ENCODE measurements at regions not wholly inside any gene's neighbourhood (a gene's known extent, or its start where the extent isn't known, plus 50 kb on each side); places are given as distances from the start of the nearest gene placed in this dataset.

DNA sequence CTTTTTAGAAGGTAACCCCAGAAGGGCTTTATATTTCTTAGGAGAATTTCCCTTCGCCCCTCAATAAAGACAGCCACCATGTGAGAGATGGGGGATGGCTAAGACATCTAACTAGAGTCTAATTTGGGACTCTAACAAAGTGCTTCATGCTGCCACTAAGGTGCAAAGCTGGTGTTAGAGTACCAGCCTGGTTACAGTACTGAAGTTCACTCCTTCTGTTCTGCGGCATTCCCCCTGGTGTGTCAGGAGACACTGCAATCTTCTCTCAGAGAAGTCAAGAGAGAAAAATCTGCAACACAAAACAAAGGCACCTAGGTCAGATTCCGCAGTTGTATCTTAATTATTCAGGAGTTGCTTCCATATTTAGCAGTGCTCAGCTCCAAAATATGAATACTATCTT, 603.0 kb upstream of the CADM1 start:
- Mint-ChIP-seq H3K4me3 (ENCODE audit: unreplicated experiment) (no peak overlapping the region), H3K9me3 (ENCODE audit: unreplicated experiment) (no peaks in the 10 kb centered on the region), H3K4me1 (ENCODE audit: unreplicated experiment) (peaks cover 6% of the 10 kb centered on the region), H3K27ac (ENCODE audit: unreplicated experiment) (no peak overlapping the region), H3K36me3 (ENCODE audit: low read depth, unreplicated experiment) (no peaks in the 10 kb centered on the region), H3K27me3 (ENCODE audit: unreplicated experiment) (peaks cover 5% of the 10 kb centered on the region)
- TF ChIP-seq CTCF (IDR thresholded peaks at IDR 0.05; ENCODE audit: unreplicated experiment) = no peak
- no peak for DNase-seq (ENCODE audit: low spot score)

GRCh38 chr11:116104498-116105174, 600.4 kb upstream of the CADM1 start:
- no peak for TF ChIP-seq CTCF (IDR thresholded peaks at IDR 0.05; ENCODE audit: unreplicated experiment)

GRCh38 chr11:116101902-116102301, 597.7 kb upstream of the CADM1 start:
- Mint-ChIP-seq H3K4me1 (ENCODE audit: unreplicated experiment) (peaks cover 6% of the 10 kb centered on the region), H3K27me3 (ENCODE audit: unreplicated experiment) (peaks cover 7% of the 10 kb centered on the region), H3K4me3 (ENCODE audit: unreplicated experiment) (no peak overlapping the region), H3K9me3 (ENCODE audit: unreplicated experiment) (no peaks in the 10 kb centered on the region), H3K36me3 (ENCODE audit: low read depth, unreplicated experiment) (no peaks in the 10 kb centered on the region), H3K27ac (ENCODE audit: unreplicated experiment) (no peak overlapping the region)
- no peak for DNase-seq (ENCODE audit: low spot score)
- no peak for TF ChIP-seq CTCF (IDR thresholded peaks at IDR 0.05; ENCODE audit: unreplicated experiment)

More at GRCh38 chr11:116104498-116105174, 600.4 kb upstream of the CADM1 start:
- no peaks in the 10 kb centered on the region for H3K36me3 Mint-ChIP-seq (ENCODE audit: low read depth, unreplicated experiment)
- no peak overlapping the region for H3K4me3 Mint-ChIP-seq (ENCODE audit: unreplicated experiment)
- no peaks in the 10 kb centered on the region for H3K9me3 Mint-ChIP-seq (ENCODE audit: unreplicated experiment)
- peaks cover 6% of the 10 kb centered on the region for H3K4me1 Mint-ChIP-seq (ENCODE audit: unreplicated experiment)
- no peak overlapping the region for H3K27ac Mint-ChIP-seq (ENCODE audit: unreplicated experiment)
- no peak for DNase-seq (ENCODE audit: low spot score)
- peaks cover 5% of the 10 kb centered on the region for H3K27me3 Mint-ChIP-seq (ENCODE audit: unreplicated experiment)

DNA sequence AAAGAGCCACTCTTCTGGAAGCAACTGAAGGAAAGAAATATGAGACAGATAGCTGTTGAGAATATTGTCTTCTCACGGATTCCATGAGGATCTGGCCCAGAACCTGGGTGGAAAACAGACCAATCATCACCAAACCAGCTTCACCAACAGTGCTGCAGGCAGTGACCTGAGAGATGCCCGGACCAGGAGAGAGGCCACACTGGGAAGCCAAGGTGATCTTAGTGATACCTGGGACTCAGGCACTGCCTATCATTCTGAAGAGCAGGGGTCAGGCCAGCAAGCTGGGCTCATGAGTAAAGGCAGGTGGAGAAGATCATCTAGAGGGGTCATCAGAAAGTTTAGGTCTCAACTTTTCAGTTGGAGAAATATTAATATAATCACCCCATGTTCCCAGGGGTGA, 595.8 kb upstream of the CADM1 start:
- H3K27ac Mint-ChIP-seq (ENCODE audit: unreplicated experiment) = no peak overlapping the region
- no peaks in the 10 kb centered on the region for H3K9me3 Mint-ChIP-seq (ENCODE audit: unreplicated experiment)
- no peak for DNase-seq (ENCODE audit: low spot score)
- H3K4me1 Mint-ChIP-seq (ENCODE audit: unreplicated experiment) = peaks cover 8% of the 10 kb centered on the region
- no peaks in the 10 kb centered on the region for H3K36me3 Mint-ChIP-seq (ENCODE audit: low read depth, unreplicated experiment)
- TF ChIP-seq CTCF (IDR thresholded peaks at IDR 0.05; ENCODE audit: unreplicated experiment) = no peak
- H3K4me3 Mint-ChIP-seq (ENCODE audit: unreplicated experiment) = no peak overlapping the region
- H3K27me3 Mint-ChIP-seq (ENCODE audit: unreplicated experiment) = peaks cover 5% of the 10 kb centered on the region

DNA sequence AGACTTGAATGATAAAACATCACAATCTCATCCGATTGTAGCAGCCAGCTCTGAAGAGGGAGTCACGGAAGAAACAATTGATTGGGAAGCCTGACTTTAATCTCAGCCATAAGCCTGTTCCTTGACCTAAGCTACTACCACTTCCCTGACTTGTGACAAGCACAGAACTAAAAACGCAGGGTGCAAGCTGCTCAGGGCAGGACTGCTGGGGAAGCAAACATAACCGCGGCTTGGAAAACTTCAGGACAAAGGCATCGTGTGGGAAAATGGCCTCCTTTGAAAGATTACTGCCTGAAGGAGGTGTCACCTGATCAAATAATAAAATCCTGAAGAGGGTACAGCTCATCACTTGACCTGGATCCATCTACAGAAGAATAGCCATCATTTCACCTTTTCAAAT, 595.3 kb upstream of the CADM1 start:
- Mint-ChIP-seq H3K9me3 (ENCODE audit: unreplicated experiment) (no peaks in the 10 kb centered on the region), H3K27me3 (ENCODE audit: unreplicated experiment) (peaks cover 5% of the 10 kb centered on the region), H3K27ac (ENCODE audit: unreplicated experiment) (no peak overlapping the region), H3K36me3 (ENCODE audit: low read depth, unreplicated experiment) (no peaks in the 10 kb centered on the region), H3K4me3 (ENCODE audit: unreplicated experiment) (no peak overlapping the region), H3K4me1 (ENCODE audit: unreplicated experiment) (peaks cover 5% of the 10 kb centered on the region)
- TF ChIP-seq CTCF (IDR thresholded peaks at IDR 0.05; ENCODE audit: unreplicated experiment) = no peak
- no peak for DNase-seq (ENCODE audit: low spot score)

Data from endothelial cell (in vitro differentiated cells).